NB4 (cell line): ENCODE measurements at regions not wholly inside any gene's neighbourhood (a gene's known extent, or its start where the extent isn't known, plus 50 kb on each side); places are given as distances from the start of the nearest gene placed in this dataset.
A peak's percentile ranks its signal among the peaks of the same experiment; 100 is the strongest.

Source experiments
- DNase-seq: peaks from one replicate; pipeline ENCODE4 v3.0.0; 2010; ENCODE audit warnings: low read depth
- H3K4me3 ChIP-seq: one replicate; pipeline ENCODE4 v1.5.1; 2011; ENCODE audit warnings: mild to moderate bottlenecking, low read depth, low read length, moderate library complexity
- CTCF ChIP-seq: IDR thresholded peaks from one replicate; pipeline ENCODE4 v1.5.1; 2012; ENCODE audit warnings: low read depth, low read length
- MAX ChIP-seq: IDR thresholded peaks from 2 replicates; pipeline ENCODE4 v1.6.1; 2011; ENCODE audit warnings: low read depth, low read length
- MYC ChIP-seq: IDR thresholded peaks from 2 replicates; pipeline ENCODE4 v1.6.1; 2011; ENCODE audit warnings: low read depth, low read length
- POLR2A ChIP-seq: IDR thresholded peaks from 2 replicates; pipeline ENCODE4 v1.6.1; 2011; ENCODE audit warnings: mild to moderate bottlenecking; ENCODE audit not compliant: insufficient read length; ENCODE audit errors: extremely low read depth

GRCh38 chr15:69824075-69824876 is 273.4 kb downstream of the TLE3 start:
- no peak overlapping the region for H3K4me3 ChIP-seq
- no peak for TF ChIP-seq MYC
- no peak for TF ChIP-seq CTCF
- no peak for TF ChIP-seq MAX
- no peak for TF ChIP-seq POLR2A
- DNase-seq: no peak

- no peak for DNase-seq
- no peak overlapping the region for H3K4me3 ChIP-seq
- no peak for TF ChIP-seq CTCF
- TF ChIP-seq POLR2A: no peak
- no peak for TF ChIP-seq MYC
- TF ChIP-seq MAX: no peak
Observed at GRCh38 chr15:69824877-69825406, 272.8 kb downstream of the TLE3 start.

- DNase-seq: no peak
- TF ChIP-seq POLR2A (no peak), MYC (no peak), CTCF (no peak), MAX (no peak)
- H3K4me3 ChIP-seq: no peak overlapping the region
Observed at GRCh38 chr15:69825941-69826818, 271.5 kb downstream of the TLE3 start.

- TF ChIP-seq CTCF: no peak
- TF ChIP-seq MYC: no peak
- TF ChIP-seq POLR2A: no peak
- no peak for TF ChIP-seq MAX
- peak; percentile 19 for DNase-seq
- H3K4me3 ChIP-seq: no peak overlapping the region
Observed at GRCh38 chr15:69826819-69827175, 270.9 kb downstream of the TLE3 start.

GRCh38 chr15:69827751-69828150 is 270.0 kb downstream of the TLE3 start:
- DNase-seq: no peak
- TF ChIP-seq MYC: no peak
- no peak for TF ChIP-seq CTCF
- TF ChIP-seq POLR2A: no peak
- TF ChIP-seq MAX: no peak
- H3K4me3 ChIP-seq: no peak overlapping the region
